ENCODE measurements at regions not wholly inside any gene's neighbourhood (a gene's known extent, or its start where the extent isn't known, plus 50 kb on each side); places are given as distances from the start of the nearest gene placed in this dataset.

DNA sequence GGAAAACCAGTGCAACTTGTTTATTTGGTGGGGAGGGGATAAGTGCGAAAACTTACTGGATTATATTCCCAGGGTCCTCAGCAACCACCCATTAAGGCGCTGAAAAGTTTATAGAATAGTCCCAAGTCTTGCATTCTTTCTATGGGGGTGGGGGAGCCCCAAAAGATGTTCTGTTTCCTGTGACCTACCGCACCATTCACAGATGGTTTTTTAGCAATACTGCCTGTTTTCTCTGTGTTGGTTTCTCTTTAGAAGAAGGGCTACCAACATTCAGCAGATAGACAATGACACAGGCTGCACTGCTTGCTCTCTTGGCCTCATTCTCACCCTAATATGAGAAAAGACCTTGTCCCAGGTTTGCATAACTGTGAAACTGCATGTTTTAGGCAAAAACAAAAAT, 86.5 kb downstream of the FAM76B start:
- H3K4me1 ChIP-seq: peaks cover 49 to 82% (median 75%) of the 10 kb centered on the region in 6 donors
- H3K9me3 ChIP-seq: no peaks in the 10 kb centered on the region
- intact Hi-C loops (cut with DNase I; ENCODE audit: low total_unique reads): loop anchor here (10.0 kb wide), 2 partner anchors 468 to 618 kb away; partner anchors contain the start of genes ENDOD1 and SESN3
- no peak for DNase-seq
- H3K4me3 ChIP-seq: no peak overlapping the region
- H3K36me3 ChIP-seq: no peaks in the 10 kb centered on the region
- no peaks in the 10 kb centered on the region for H3K27me3 ChIP-seq (replicated peaks in 1 of 7)
- H3K27ac ChIP-seq: peak overlapping the region in 6 of 8 donors; percentile 38 to 79 (median 60)
- 56 to 65% (median 64%) methylated on average over 3 of the region's 3 CpGs for whole genome bisulfite sequencing, 5 donors
- TF ChIP-seq POLR2AphosphoS5 (IDR thresholded peaks at IDR 0.05): no peak
- TF ChIP-seq, protein P1, sequence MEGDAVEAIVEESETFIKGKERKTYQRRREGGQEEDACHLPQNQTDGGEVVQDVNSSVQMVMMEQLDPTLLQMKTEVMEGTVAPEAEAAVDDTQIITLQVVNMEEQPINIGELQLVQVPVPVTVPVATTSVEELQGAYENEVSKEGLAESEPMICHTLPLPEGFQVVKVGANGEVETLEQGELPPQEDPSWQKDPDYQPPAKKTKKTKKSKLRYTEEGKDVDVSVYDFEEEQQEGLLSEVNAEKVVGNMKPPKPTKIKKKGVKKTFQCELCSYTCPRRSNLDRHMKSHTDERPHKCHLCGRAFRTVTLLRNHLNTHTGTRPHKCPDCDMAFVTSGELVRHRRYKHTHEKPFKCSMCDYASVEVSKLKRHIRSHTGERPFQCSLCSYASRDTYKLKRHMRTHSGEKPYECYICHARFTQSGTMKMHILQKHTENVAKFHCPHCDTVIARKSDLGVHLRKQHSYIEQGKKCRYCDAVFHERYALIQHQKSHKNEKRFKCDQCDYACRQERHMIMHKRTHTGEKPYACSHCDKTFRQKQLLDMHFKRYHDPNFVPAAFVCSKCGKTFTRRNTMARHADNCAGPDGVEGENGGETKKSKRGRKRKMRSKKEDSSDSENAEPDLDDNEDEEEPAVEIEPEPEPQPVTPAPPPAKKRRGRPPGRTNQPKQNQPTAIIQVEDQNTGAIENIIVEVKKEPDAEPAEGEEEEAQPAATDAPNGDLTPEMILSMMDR (IDR thresholded peaks at IDR 0.05 in 8 of 11, conservative IDR thresholded peaks at IDR 0.05 in 3 of 11): no peak
- no peak for TF ChIP-seq POLR2A (IDR thresholded peaks at IDR 0.05)

GRCh38 chr11:95702526-95702925, 87.1 kb downstream of the FAM76B start:
- no peak for TF ChIP-seq POLR2AphosphoS5 (IDR thresholded peaks at IDR 0.05)
- TF ChIP-seq, protein P1 (IDR thresholded peaks at IDR 0.05 in 8 of 11, conservative IDR thresholded peaks at IDR 0.05 in 3 of 11): no peak
- TF ChIP-seq POLR2A (IDR thresholded peaks at IDR 0.05): no peak
- Histone ChIP-seq H3K27ac (peak overlapping the region in 6 of 8 donors; percentile 38 to 79 (median 60)), H3K4me3 (no peak overlapping the region), H3K36me3 (no peaks in the 10 kb centered on the region), H3K4me1 (peaks cover 50 to 87% (median 81%) of the 10 kb centered on the region in 6 donors), H3K27me3 (replicated peaks in 1 of 7) (no peaks in the 10 kb centered on the region), H3K9me3 (no peaks in the 10 kb centered on the region)
- 46 to 67% (median 57%) methylated on average over 2 of the region's 2 CpGs for WGBS, 5 donors
- DNase-seq: no peak
- intact Hi-C loops (cut with DNase I; ENCODE audit: low total_unique reads): loop anchor here (10.0 kb wide), 2 partner anchors 468 to 618 kb away; partner anchors contain the start of genes ENDOD1 and SESN3

DNA sequence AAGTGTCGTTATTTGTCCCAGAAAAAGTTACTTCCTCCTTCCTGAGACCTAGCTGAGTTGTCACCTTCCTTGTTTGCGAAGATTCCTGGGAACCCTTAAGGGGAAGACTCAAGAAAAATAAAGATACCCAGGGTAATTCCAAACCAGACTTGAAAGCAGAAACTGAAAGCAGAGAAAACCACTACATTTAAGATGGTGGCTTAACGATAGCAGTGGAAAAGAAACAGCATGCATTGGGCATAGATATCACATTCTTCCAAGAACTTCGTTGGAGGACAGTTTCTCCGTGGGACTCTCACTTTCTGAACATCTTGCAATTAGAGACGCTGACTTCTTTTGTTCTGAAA, 89.1 kb downstream of the FAM76B start:
- Histone ChIP-seq H3K27ac (peak overlapping the region; percentile 22 to 84 (median 67)), H3K36me3 (no peaks in the 10 kb centered on the region), H3K27me3 (replicated peaks in 1 of 7) (no peaks in the 10 kb centered on the region), H3K4me1 (peaks cover 46 to 82% (median 78%) of the 10 kb centered on the region in 6 donors), H3K9me3 (no peaks in the 10 kb centered on the region), H3K4me3 (peak overlapping the region in 1 of 8 donors; percentile 36)
- intact Hi-C loops (cut with DNase I; ENCODE audit: low total_unique reads): loop anchor here (10.0 kb wide), 2 partner anchors 466 to 616 kb away; partner anchors contain the start of genes ENDOD1 and SESN3
- DNase-seq: no peak
- 55 to 67% (median 63%) methylated on average over 6 of the region's 6 CpGs for WGBS, 5 donors
- TF ChIP-seq, protein P1 (IDR thresholded peaks at IDR 0.05 in 8 of 11, conservative IDR thresholded peaks at IDR 0.05 in 3 of 11): no peak
- TF ChIP-seq POLR2AphosphoS5 (IDR thresholded peaks at IDR 0.05) (no peak), POLR2A (IDR thresholded peaks at IDR 0.05) (no peak)

GRCh38 chr11:95699631-95700470, 89.7 kb downstream of the FAM76B start:
- no peaks in the 10 kb centered on the region for H3K27me3 ChIP-seq (replicated peaks in 1 of 7)
- peaks cover 40 to 76% (median 72%) of the 10 kb centered on the region in 6 donors for H3K4me1 ChIP-seq
- WGBS, 5 donors: 45 to 54% (median 49%) methylated on average over 2 of the region's 2 CpGs
- peaks cover 0 to 4% (median 0%) of the 10 kb centered on the region in 8 donors for H3K9me3 ChIP-seq
- no peak for DNase-seq
- no peak for TF ChIP-seq POLR2AphosphoS5 (IDR thresholded peaks at IDR 0.05)
- TF ChIP-seq, protein P1 (IDR thresholded peaks at IDR 0.05 in 8 of 11, conservative IDR thresholded peaks at IDR 0.05 in 3 of 11): no peak
- TF ChIP-seq POLR2A (IDR thresholded peaks at IDR 0.05): no peak
- H3K4me3 ChIP-seq: peak overlapping the region in 1 of 8 donors; percentile 36
- intact Hi-C loops (cut with DNase I; ENCODE audit: low total_unique reads): loop anchor here (10.0 kb wide), 2 partner anchors 465 to 615 kb away; partner anchors contain the start of genes ENDOD1 and SESN3
- H3K27ac ChIP-seq: peak overlapping the region; percentile 22 to 84 (median 67)
- no peaks in the 10 kb centered on the region for H3K36me3 ChIP-seq

Data from spleen (tissue), 11 donors.